Liver (tissue), 3 donors: ENCODE measurements at regions not wholly inside any gene's neighbourhood (a gene's known extent, or its start where the extent isn't known, plus 50 kb on each side); places are given as distances from the start of the nearest gene placed in this dataset.

Source experiments
- EGR1 ChIP-seq, 2 donors: IDR thresholded peaks; 2 replicates each; pipeline ENCODE4 v1.6.1; 2016 to 2018; ENCODE audit warnings: antibody characterized with exemption in 2 of 2, low read depth in 2 of 2
- GABPA ChIP-seq, 2 donors: IDR thresholded peaks in 1 of 2; conservative IDR thresholded peaks in 1 of 2; 2 replicates each; pipeline ENCODE4 v1.6.1; 2016; ENCODE audit warnings: antibody characterized with exemption in 2 of 2, mild to moderate bottlenecking in 1 of 2, moderate library complexity in 1 of 2
- JUND ChIP-seq, 2 donors: IDR thresholded peaks; 2 replicates each; pipeline ENCODE4 v1.6.1; 2016; ENCODE audit warnings: antibody characterized with exemption in 2 of 2
- NR2F2 ChIP-seq: IDR thresholded peaks from 2 replicates; pipeline ENCODE4 v1.6.1; 2016; ENCODE audit warnings: antibody characterized with exemption
- RAD21 ChIP-seq, 2 donors: IDR thresholded peaks; 2 replicates each; pipeline ENCODE4 v1.6.1; 2016; ENCODE audit warnings: antibody characterized with exemption in 2 of 2, mild to moderate bottlenecking in 2 of 2
- RXRA ChIP-seq, 2 donors: IDR thresholded peaks; 2 replicates each; pipeline ENCODE4 v1.6.1; 2017 to 2018; ENCODE audit warnings: antibody characterized with exemption in 2 of 2, mild to moderate bottlenecking in 1 of 2
- TAF1 ChIP-seq: conservative IDR thresholded peaks from 2 replicates; pipeline ENCODE4 v1.6.1; 2016; ENCODE audit warnings: antibody characterized with exemption, mild to moderate bottlenecking
- YY1 ChIP-seq: IDR thresholded peaks from 2 replicates; pipeline ENCODE4 v1.6.1; 2016; ENCODE audit warnings: antibody characterized with exemption, mild to moderate bottlenecking
- TF ChIP-seq, protein P1 (sequence below): fragments of 150-350 bp; IDR thresholded peaks from 2 replicates; pipeline ENCODE4 v1.5.1; 2017; ENCODE audit warnings: improper control_type of control experiment, low read depth, low read length; ENCODE audit not compliant: missing input control
- TF ChIP-seq, protein P2 (sequence below): IDR thresholded peaks from 2 replicates; pipeline ENCODE4 v1.6.1; 2016; ENCODE audit warnings: antibody characterized with exemption
- TF ChIP-seq, protein P3 (sequence below): IDR thresholded peaks from 2 replicates; pipeline ENCODE4 v1.6.1; 2016; ENCODE audit warnings: antibody characterized with exemption
- TF ChIP-seq, protein P4 (sequence below): IDR thresholded peaks from 2 replicates; pipeline ENCODE4 v1.6.1; 2016; ENCODE audit warnings: antibody characterized with exemption, mild to moderate bottlenecking
- donor health status: healthy.
- donor health status: healthy.

DNA sequence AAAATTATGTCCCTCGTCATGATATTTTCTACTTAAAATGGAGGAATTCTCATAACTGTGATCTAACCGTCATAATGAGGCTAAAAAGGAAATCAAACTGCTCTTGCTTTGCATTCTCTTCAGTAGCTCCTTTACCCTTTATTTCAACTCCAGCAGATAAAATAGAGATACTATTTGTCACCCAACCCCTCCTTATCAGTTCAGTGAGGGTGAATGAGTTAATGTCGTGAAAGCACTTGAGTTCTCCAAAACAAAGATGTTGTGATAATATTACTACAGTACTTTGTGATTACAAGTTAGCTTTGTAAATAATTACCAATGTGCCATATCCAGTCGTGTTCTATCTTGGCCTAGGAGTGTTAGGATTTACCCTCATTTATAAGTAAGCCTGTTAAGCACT, 63.4 kb upstream of the ANKRD28 start:
- TF ChIP-seq, protein P1, sequence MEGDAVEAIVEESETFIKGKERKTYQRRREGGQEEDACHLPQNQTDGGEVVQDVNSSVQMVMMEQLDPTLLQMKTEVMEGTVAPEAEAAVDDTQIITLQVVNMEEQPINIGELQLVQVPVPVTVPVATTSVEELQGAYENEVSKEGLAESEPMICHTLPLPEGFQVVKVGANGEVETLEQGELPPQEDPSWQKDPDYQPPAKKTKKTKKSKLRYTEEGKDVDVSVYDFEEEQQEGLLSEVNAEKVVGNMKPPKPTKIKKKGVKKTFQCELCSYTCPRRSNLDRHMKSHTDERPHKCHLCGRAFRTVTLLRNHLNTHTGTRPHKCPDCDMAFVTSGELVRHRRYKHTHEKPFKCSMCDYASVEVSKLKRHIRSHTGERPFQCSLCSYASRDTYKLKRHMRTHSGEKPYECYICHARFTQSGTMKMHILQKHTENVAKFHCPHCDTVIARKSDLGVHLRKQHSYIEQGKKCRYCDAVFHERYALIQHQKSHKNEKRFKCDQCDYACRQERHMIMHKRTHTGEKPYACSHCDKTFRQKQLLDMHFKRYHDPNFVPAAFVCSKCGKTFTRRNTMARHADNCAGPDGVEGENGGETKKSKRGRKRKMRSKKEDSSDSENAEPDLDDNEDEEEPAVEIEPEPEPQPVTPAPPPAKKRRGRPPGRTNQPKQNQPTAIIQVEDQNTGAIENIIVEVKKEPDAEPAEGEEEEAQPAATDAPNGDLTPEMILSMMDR: no peak
- TF ChIP-seq TAF1 (no peak), RXRA (IDR thresholded peaks at IDR 0.05) (no peak), RAD21 (IDR thresholded peaks at IDR 0.05) (no peak), YY1 (no peak), EGR1 (IDR thresholded peaks at IDR 0.05; ENCODE audit: low read depth in 2 of 2) (no peak), NR2F2 (no peak), GABPA (IDR thresholded peaks at IDR 0.05 in 1 of 2, conservative IDR thresholded peaks at IDR 0.05 in 1 of 2) (no peak), JUND (IDR thresholded peaks at IDR 0.05) (no peak)
- TF ChIP-seq, protein P2, sequence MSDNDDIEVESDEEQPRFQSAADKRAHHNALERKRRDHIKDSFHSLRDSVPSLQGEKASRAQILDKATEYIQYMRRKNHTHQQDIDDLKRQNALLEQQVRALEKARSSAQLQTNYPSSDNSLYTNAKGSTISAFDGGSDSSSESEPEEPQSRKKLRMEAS: no peak
- TF ChIP-seq, protein P3, sequence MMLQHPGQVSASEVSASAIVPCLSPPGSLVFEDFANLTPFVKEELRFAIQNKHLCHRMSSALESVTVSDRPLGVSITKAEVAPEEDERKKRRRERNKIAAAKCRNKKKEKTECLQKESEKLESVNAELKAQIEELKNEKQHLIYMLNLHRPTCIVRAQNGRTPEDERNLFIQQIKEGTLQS: no peak
- TF ChIP-seq, protein P4, sequence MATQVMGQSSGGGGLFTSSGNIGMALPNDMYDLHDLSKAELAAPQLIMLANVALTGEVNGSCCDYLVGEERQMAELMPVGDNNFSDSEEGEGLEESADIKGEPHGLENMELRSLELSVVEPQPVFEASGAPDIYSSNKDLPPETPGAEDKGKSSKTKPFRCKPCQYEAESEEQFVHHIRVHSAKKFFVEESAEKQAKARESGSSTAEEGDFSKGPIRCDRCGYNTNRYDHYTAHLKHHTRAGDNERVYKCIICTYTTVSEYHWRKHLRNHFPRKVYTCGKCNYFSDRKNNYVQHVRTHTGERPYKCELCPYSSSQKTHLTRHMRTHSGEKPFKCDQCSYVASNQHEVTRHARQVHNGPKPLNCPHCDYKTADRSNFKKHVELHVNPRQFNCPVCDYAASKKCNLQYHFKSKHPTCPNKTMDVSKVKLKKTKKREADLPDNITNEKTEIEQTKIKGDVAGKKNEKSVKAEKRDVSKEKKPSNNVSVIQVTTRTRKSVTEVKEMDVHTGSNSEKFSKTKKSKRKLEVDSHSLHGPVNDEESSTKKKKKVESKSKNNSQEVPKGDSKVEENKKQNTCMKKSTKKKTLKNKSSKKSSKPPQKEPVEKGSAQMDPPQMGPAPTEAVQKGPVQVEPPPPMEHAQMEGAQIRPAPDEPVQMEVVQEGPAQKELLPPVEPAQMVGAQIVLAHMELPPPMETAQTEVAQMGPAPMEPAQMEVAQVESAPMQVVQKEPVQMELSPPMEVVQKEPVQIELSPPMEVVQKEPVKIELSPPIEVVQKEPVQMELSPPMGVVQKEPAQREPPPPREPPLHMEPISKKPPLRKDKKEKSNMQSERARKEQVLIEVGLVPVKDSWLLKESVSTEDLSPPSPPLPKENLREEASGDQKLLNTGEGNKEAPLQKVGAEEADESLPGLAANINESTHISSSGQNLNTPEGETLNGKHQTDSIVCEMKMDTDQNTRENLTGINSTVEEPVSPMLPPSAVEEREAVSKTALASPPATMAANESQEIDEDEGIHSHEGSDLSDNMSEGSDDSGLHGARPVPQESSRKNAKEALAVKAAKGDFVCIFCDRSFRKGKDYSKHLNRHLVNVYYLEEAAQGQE: no peak
